Psoas muscle (tissue), 7 donors: ENCODE measurements at regions not wholly inside any gene's neighbourhood (a gene's known extent, or its start where the extent isn't known, plus 50 kb on each side); places are given as distances from the start of the nearest gene placed in this dataset.

Source experiments
- ATAC-seq, 4 donors: fragments of 200-7000 bp; cut with Tn5 transposase; one replicate each; pipeline ENCODE4 v1.9.1; 2020; ENCODE audit warnings: moderate library complexity in 3 of 4, mild to moderate bottlenecking in 2 of 4
- DNase-seq, 2 donors: peaks; one replicate each; pipeline ENCODE4 v3.0.0-alpha.2; 2020
- H3K27ac ChIP-seq: fragments of 200-600 bp; one replicate; pipeline ENCODE4 v1.8.0; 2022
- H3K27me3 ChIP-seq, 3 donors: fragments of 200-600 bp in 1 of 3; one replicate each; pipeline versions ENCODE4 v1.6.1 to v1.8.0; 2013 to 2022; ENCODE audit warnings: low read length in 2 of 3, mild to moderate bottlenecking in 2 of 3, moderate library complexity in 1 of 3; ENCODE audit not compliant: insufficient read depth in 3 of 3
- H3K36me3 ChIP-seq, 2 donors: fragments of 200-600 bp in 1 of 2; one replicate each; pipeline versions ENCODE4 v1.6.1 to v1.8.0; 2013 to 2022; ENCODE audit warnings: low read depth in 1 of 2, mild to moderate bottlenecking in 1 of 2, moderate library complexity in 1 of 2; ENCODE audit not compliant: insufficient read depth in 1 of 2
- H3K4me1 ChIP-seq: fragments of 200-600 bp; one replicate; pipeline ENCODE4 v1.8.0; 2022
- H3K4me3 ChIP-seq: fragments of 200-600 bp; one replicate; pipeline ENCODE4 v1.8.0; 2022; ENCODE audit warnings: mild to moderate bottlenecking
- H3K9me3 ChIP-seq: fragments of 200-600 bp; one replicate; pipeline ENCODE4 v1.8.0; 2022
- WGBS, 3 donors: extraction: QIAGEN DNeasy Blood & Tissue Kit; methylation state at CpG; one replicate each; pipeline versions ENCODE4 v1.1.6 to v1.1.7; 2013; 5-methylcytosine and 5-hydroxymethylcytosine counted together
- intact Hi-C, 2 donors: fragments of 100-400 bp; cut with DNase I; formaldehyde crosslinking; loops; one replicate each; pipeline versions ENCODE4 v1.11.0 to v1.14.2; 2022
- TF ChIP-seq, protein P1 (sequence below): fragments of 200-600 bp; IDR thresholded peaks from one replicate; pipeline ENCODE4 v1.8.0; 2022; ENCODE audit warnings: antibody characterized with exemption
- donor health status: healthy with polysubstance abuse.
- donor health status: DM: no; HTN: no; CAD: no; lungs with moderate emphysema.
- donor health status: Bipolar disorder and iron deficiency.
- donor health status: healthy.
- donor health status: DM: yes; HTN: yes; CAD: no.
- donor health status: DM: no; HTN: no; CAD: no.
- donor health status: DM: yes; HTN: yes; CAD: no.

DNA sequence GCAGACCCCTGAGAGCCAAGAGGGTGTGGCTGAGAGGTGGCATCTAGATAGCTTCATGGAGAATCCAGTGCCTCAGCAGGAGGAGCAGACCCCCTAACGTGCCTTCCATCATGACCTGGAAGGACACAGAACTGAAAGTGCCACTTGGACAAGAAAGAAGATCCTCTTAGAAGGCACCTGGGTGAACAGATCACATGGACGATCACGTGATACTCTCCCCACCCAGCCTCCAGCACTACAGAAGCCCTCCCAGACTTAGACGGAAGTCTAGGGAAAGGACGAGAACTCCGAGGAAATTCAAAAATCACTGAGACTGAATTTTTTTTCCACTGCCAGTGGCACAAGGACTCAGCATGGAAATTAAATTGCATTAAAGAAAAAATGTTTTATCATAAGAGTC lies 113.4 kb downstream of the MRM1 start:
- H3K36me3 ChIP-seq, result no peaks in the 10 kb centered on the region
- no peaks in the 10 kb centered on the region for H3K4me1 ChIP-seq
- no peak for ATAC-seq
- H3K4me3 ChIP-seq, result no peak overlapping the region
- H3K27ac ChIP-seq, result no peak overlapping the region
- H3K27me3 ChIP-seq, result peaks cover 0 to 19% (median 4%) of the 10 kb centered on the region in 3 donors
- H3K9me3 ChIP-seq, result no peaks in the 10 kb centered on the region
- WGBS, 3 donors, result 70 to 72% (median 72%) methylated on average over 6 of the region's 6 CpGs
- TF ChIP-seq, protein P1, sequence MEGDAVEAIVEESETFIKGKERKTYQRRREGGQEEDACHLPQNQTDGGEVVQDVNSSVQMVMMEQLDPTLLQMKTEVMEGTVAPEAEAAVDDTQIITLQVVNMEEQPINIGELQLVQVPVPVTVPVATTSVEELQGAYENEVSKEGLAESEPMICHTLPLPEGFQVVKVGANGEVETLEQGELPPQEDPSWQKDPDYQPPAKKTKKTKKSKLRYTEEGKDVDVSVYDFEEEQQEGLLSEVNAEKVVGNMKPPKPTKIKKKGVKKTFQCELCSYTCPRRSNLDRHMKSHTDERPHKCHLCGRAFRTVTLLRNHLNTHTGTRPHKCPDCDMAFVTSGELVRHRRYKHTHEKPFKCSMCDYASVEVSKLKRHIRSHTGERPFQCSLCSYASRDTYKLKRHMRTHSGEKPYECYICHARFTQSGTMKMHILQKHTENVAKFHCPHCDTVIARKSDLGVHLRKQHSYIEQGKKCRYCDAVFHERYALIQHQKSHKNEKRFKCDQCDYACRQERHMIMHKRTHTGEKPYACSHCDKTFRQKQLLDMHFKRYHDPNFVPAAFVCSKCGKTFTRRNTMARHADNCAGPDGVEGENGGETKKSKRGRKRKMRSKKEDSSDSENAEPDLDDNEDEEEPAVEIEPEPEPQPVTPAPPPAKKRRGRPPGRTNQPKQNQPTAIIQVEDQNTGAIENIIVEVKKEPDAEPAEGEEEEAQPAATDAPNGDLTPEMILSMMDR, result no peak
- intact Hi-C loops, result no loop called here
- DNase-seq, result no peak

DNA sequence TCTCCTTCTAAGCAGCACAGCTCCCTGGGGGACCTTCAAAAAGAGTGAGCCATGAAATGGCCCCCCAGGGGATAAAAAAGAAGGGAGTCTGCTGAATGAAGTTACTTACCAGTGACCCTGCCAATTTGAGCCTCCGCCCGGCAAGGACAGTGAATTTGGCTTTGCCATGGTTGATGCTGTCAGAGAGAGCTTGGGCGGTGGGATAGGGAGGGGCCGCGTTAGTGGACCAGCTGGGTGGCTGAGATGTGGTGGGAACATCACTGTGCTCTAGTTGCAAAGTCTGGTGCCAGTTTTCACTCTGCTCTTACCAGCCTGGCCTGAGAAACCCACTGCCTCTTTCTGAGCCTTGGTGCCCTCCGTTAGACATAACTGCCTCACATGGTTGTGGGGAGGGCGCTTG lies 114.6 kb downstream of the MRM1 start:
- ATAC-seq (no peak), DNase-seq (no peak)
- no peak overlapping the region for H3K27ac ChIP-seq
- TF ChIP-seq, protein P1, result no peak
- H3K9me3 ChIP-seq, result no peaks in the 10 kb centered on the region
- H3K4me3 ChIP-seq, result no peak overlapping the region
- H3K36me3 ChIP-seq, result no peaks in the 10 kb centered on the region
- intact Hi-C loops, result no loop called here
- WGBS, 3 donors, result 58 to 76% (median 72%) methylated on average over 7 of the region's 7 CpGs
- H3K27me3 ChIP-seq, result peaks cover 0 to 19% (median 4%) of the 10 kb centered on the region in 3 donors
- H3K4me1 ChIP-seq, result no peaks in the 10 kb centered on the region

DNA sequence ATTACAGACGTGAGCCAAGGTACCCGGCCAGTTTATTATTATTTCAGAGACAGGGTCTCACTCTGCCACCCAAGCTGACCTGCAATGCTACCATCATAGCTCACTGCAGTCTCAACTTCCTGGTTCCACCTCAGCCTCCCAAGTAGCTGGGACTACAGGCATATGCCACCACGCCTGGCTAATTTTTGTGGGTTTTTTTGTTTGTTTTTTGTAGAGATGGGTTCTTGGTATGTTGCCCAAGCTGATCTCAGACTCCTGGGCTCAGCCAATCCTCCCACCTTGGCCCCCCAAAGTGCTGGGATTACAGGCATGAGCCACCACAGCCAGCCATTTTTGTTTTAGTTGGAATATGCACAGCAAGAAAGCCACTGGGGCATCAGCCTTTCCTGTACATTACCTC lies 115.7 kb downstream of the MRM1 start:
- DNase-seq (no peak), ATAC-seq (no peak)
- H3K4me1 ChIP-seq, result no peaks in the 10 kb centered on the region
- peaks cover 0 to 26% (median 4%) of the 10 kb centered on the region in 3 donors for H3K27me3 ChIP-seq
- intact Hi-C loops, result no loop called here
- H3K4me3 ChIP-seq, result no peak overlapping the region
- no peaks in the 10 kb centered on the region for H3K9me3 ChIP-seq
- TF ChIP-seq, protein P1, result no peak
- no peaks in the 10 kb centered on the region for H3K36me3 ChIP-seq
- 64 to 73% (median 70%) methylated on average over 3 of the region's 3 CpGs for WGBS, 3 donors
- no peak overlapping the region for H3K27ac ChIP-seq

DNA sequence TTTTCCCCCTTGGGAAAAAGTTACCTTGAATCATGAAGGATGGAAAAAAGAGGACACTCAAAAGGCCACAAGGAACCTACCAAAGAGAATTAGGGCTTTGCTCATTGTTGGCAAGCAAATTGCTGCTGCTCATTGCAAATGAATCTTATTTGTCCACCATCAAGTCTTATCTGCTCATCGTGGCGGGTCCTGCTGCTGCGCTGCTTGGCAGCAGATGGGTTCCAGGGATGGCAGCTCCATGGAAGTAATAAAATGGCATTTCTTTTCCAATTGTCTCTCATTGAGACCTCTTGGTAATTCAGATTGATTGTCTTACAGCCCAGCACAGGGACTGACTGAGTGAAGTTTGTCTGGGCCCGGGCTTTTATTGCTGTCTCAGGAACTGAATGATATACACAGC lies 118.7 kb downstream of the MRM1 start:
- no peak overlapping the region for H3K4me3 ChIP-seq
- no peaks in the 10 kb centered on the region for H3K4me1 ChIP-seq
- no peaks in the 10 kb centered on the region for H3K36me3 ChIP-seq
- H3K27ac ChIP-seq, result no peak overlapping the region
- peaks cover 0 to 24% (median 4%) of the 10 kb centered on the region in 3 donors for H3K27me3 ChIP-seq
- DNase-seq (no peak), ATAC-seq (no peak)
- H3K9me3 ChIP-seq, result no peaks in the 10 kb centered on the region
- TF ChIP-seq, protein P1, result no peak
- intact Hi-C loops, result no loop called here
- 63 to 70% (median 68%) methylated on average over 4 of the region's 4 CpGs for WGBS, 3 donors

DNA sequence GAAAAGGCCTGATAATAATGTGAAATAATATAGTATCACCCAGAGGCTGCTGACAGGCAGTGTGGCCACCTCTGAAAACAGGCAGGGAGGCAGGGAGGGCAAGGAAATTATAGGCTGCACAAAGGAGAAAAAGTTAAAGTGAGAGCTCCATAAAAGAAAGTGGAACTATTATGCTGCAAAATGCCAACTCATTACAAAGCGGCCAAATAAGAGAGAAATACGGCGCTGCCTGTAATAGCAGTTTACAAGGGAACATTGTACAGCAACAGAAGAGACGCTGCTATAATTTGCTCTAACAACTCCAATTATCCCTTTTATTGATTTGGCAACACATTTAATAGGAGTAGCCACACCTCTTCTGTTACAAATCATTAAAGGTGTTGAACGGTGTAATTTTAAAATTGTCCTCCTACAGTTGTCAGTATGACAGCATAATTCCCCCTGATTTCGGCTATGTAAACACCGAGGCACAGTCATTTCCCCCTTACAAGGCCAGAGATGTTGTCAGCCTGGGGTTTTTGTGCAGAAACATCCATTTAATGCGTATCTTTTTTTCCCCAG lies 120.3 kb downstream of the MRM1 start:
- intact Hi-C loops, result no loop called here
- no peaks in the 10 kb centered on the region for H3K9me3 ChIP-seq
- DNase-seq (no peak), ATAC-seq (no peak)
- peak overlapping the region; percentile 60 for H3K4me3 ChIP-seq
- peaks cover 0 to 33% (median 4%) of the 10 kb centered on the region in 3 donors for H3K27me3 ChIP-seq
- TF ChIP-seq, protein P1, result no peak
- H3K4me1 ChIP-seq, result no peaks in the 10 kb centered on the region
- H3K27ac ChIP-seq, result no peak overlapping the region
- no peaks in the 10 kb centered on the region for H3K36me3 ChIP-seq
- whole genome bisulfite sequencing, 3 donors, result 50 to 53% (median 52%) methylated on average over 8 of the region's 8 CpGs
